A549 (cell line): ENCODE measurements at regions not wholly inside any gene's neighbourhood (a gene's known extent, or its start where the extent isn't known, plus 50 kb on each side); places are given as distances from the start of the nearest gene placed in this dataset.
"Not testable (repeated sequence)": the region's sequence is repeated elsewhere in the genome, so short reads cannot be mapped to it uniquely, and the experiment has no call there.

Experiments used
- ATAC-seq, 2 experiments: fragments of 200-7000 bp in 1 of 2; fragments of >200 bp in 1 of 2; cut with Nextera tagmentation in 1 of 2; cut with Tn5 transposase in 1 of 2; 3 replicates each; pipeline versions ENCODE4 v1.8.0 to v1.9.1; 2018 to 2020; ENCODE audit warnings: mild to moderate bottlenecking in 1 of 2, moderate library complexity in 1 of 2
- CTCF ChIA-PET: fragments of 300-600 bp; sonication (Branson Sonifier 250); formaldehyde crosslinking; extraction: SDS; loops from one replicate; lab custom pipeline; 2021; ENCODE audit warnings: antibody characterized with exemption, inconsistent platforms; lab: Yijun Ruan, JAX
- POLR2A ChIA-PET: fragments of 350-600 bp; formaldehyde crosslinking; extraction: SDS; loops from one replicate; lab custom pipeline; 2021; ENCODE audit warnings: antibody characterized with exemption, inconsistent platforms; lab: Yijun Ruan, JAX
- DNase-seq, 2 experiments: peaks; one replicate each; pipeline versions ENCODE4 v3.0.0 to v3.0.0-alpha.2; 2011 to 2016; ENCODE audit warnings: low read depth in 1 of 2, low spot score in 1 of 2
- FAIRE-seq: peaks from 2 replicates; lab custom pipeline; 2011; peaks lifted over from hg19 to GRCh38; lab: Jason Lieb, UNC
- H3K27ac ChIP-seq, 2 experiments: fragments of >200 bp; sonication (Bioruptor Twin); formaldehyde crosslinking; 3 replicates each; pipeline ENCODE4 v1.5.1; 2016 to 2017
- H3K4me1 ChIP-seq: fragments of >200 bp; sonication (Bioruptor Twin); formaldehyde crosslinking; 3 replicates; pipeline ENCODE4 v1.6.1; 2016
- H3K4me2 ChIP-seq: fragments of >200 bp; sonication (Bioruptor Twin); formaldehyde crosslinking; 3 replicates; pipeline ENCODE4 v1.6.1; 2016
- H3K4me3 ChIP-seq: fragments of >200 bp; sonication (Bioruptor Twin); formaldehyde crosslinking; 3 replicates; pipeline ENCODE4 v1.5.1; 2016
- H3K9me3 ChIP-seq: fragments of >200 bp; sonication (Bioruptor Twin); formaldehyde crosslinking; 3 replicates; pipeline ENCODE4 v1.6.1; 2016
- CBX8 ChIP-seq: fragments of 200-600 bp; sonication (generic); IDR thresholded peaks from 2 replicates; pipeline ENCODE4 v1.6.1; 2016
- CEBPB ChIP-seq, 2 experiments: fragments of >200 bp in 1 of 2; sonication (Bioruptor Twin) in 1 of 2; formaldehyde crosslinking in 1 of 2; IDR thresholded peaks; 2 replicates each; pipeline ENCODE4 v1.6.1; 2012 to 2016
- EHF ChIP-seq: fragments of 250-450 bp; sonication (Bioruptor Pico); IDR thresholded peaks from 2 replicates; pipeline ENCODE4 v1.5.0; 2020; ENCODE audit warnings: mild to moderate bottlenecking
- FOSB ChIP-seq: fragments of 250-450 bp; sonication (Bioruptor Pico); IDR thresholded peaks from 2 replicates; pipeline ENCODE4 v1.5.0; 2020; ENCODE audit warnings: mild to moderate bottlenecking, moderate library complexity
- HOXB5 ChIP-seq: fragments of 250-450 bp; sonication (Bioruptor Pico); IDR thresholded peaks from 2 replicates; pipeline ENCODE4 v1.5.0; 2020; ENCODE audit warnings: mild to moderate bottlenecking, moderate library complexity
- JUN ChIP-seq, 2 experiments: fragments of >200 bp; sonication (Bioruptor Twin); formaldehyde crosslinking; IDR thresholded peaks; 2 replicates in 1 of 2; 3 replicates in 1 of 2; pipeline ENCODE4 v1.6.1; 2016 to 2017
- JUNB ChIP-seq: fragments of >200 bp; sonication (Bioruptor Twin); formaldehyde crosslinking; IDR thresholded peaks from 2 replicates; pipeline ENCODE4 v1.6.1; 2016
- MAZ ChIP-seq: fragments of 150-350 bp; IDR thresholded peaks from 2 replicates; pipeline ENCODE4 v1.6.1; 2014; ENCODE audit warnings: antibody characterized with exemption, low read depth, low read length, borderline replicate concordance
- NFE2L2 ChIP-seq: fragments of 150-350 bp; conservative IDR thresholded peaks from 2 replicates; pipeline ENCODE4 v1.6.1; 2014; ENCODE audit warnings: low read length
- NR3C1 ChIP-seq: fragments of >200 bp; sonication (Bioruptor Twin); formaldehyde crosslinking; IDR thresholded peaks from 3 replicates; pipeline ENCODE4 v1.6.1; 2017
- POLR2AphosphoS2 ChIP-seq: conservative IDR thresholded peaks from 2 replicates; pipeline ENCODE4 v1.6.1; 2012; ENCODE audit warnings: low read length, improper control_type of control experiment, inconsistent platforms
- RAD21 ChIP-seq, 2 experiments: fragments of >200 bp in 1 of 2; sonication (Bioruptor Twin) in 1 of 2; formaldehyde crosslinking in 1 of 2; IDR thresholded peaks in 1 of 2; conservative IDR thresholded peaks in 1 of 2; 2 replicates in 1 of 2; 3 replicates in 1 of 2; pipeline ENCODE4 v1.6.1; 2012 to 2018; ENCODE audit warnings: inconsistent platforms in 1 of 2
- RFX5 ChIP-seq: fragments of 450-650 bp; IDR thresholded peaks from 2 replicates; pipeline ENCODE4 v1.7.1; 2014; ENCODE audit warnings: antibody characterized with exemption, mild to moderate bottlenecking, moderate library complexity
- RNF2 ChIP-seq: fragments of 200-600 bp; sonication (generic); IDR thresholded peaks from 2 replicates; pipeline ENCODE4 v1.6.1; 2016; ENCODE audit warnings: low read depth, mild to moderate bottlenecking, antibody characterized with exemption, moderate library complexity, borderline replicate concordance
- SREBF2 ChIP-seq: fragments of 450-650 bp; IDR thresholded peaks from 2 replicates; pipeline ENCODE4 v1.6.1; 2014; ENCODE audit warnings: mild to moderate bottlenecking, moderate library complexity
- TFCP2L1 ChIP-seq: fragments of 250-450 bp; sonication (Bioruptor Pico); IDR thresholded peaks from 2 replicates; pipeline ENCODE4 v1.5.0; 2021; ENCODE audit warnings: mild to moderate bottlenecking
- TP53 ChIP-seq: fragments of 250-450 bp; sonication (Bioruptor Pico); IDR thresholded peaks from 2 replicates; pipeline ENCODE4 v1.5.0; 2021; ENCODE audit warnings: mild to moderate bottlenecking, moderate library complexity
- ZFP36 ChIP-seq: fragments of 450-650 bp; IDR thresholded peaks from 2 replicates; pipeline ENCODE4 v1.6.1; 2014; ENCODE audit warnings: borderline replicate concordance; ENCODE audit not compliant: partially characterized antibody
- WGBS: methylation state at CpG from one replicate; pipeline ENCODE4 v1.1.6; 2017; ENCODE audit errors: missing lambda C conversion rate; 5-methylcytosine and 5-hydroxymethylcytosine counted together
- TF ChIP-seq, protein P1 (sequence below): IDR thresholded peaks from 2 replicates; pipeline ENCODE4 v1.6.1; 2012
- TF ChIP-seq, protein P2 (sequence below): fragments of >200 bp; sonication (Bioruptor Twin); formaldehyde crosslinking; IDR thresholded peaks from 3 replicates; pipeline ENCODE4 v1.6.1; 2016
- TF ChIP-seq, protein P3 (sequence below): fragments of 200-600 bp; sonication (generic); IDR thresholded peaks from 2 replicates; pipeline ENCODE4 v1.6.1; 2016; ENCODE audit warnings: antibody characterized with exemption, mild to moderate bottlenecking, moderate library complexity

DNA sequence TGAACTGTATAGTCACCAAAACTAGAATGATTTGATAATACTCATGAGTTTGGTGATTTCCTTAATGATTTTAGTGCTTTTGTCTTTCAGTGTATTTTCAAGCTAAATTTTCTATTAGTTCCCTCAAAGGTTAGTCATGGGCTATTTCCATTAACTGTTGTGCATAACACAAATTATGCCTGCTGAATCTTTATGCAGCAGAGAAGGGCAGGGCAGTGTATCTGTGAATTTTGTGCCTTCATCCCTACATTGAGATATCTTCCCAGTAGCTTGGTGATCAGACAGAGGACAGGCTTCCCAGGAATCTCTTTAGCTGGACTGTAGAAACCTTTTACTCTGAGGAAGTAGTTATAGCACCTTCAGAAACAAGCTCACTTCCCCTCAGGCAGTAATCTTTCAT, 1036.9 kb downstream of the EFNA5 start (continued):
- TF ChIP-seq RFX5, result no peak
- TF ChIP-seq SREBF2, result no peak
- no peak for TF ChIP-seq RNF2
- TF ChIP-seq MAZ, result no peak

DNA sequence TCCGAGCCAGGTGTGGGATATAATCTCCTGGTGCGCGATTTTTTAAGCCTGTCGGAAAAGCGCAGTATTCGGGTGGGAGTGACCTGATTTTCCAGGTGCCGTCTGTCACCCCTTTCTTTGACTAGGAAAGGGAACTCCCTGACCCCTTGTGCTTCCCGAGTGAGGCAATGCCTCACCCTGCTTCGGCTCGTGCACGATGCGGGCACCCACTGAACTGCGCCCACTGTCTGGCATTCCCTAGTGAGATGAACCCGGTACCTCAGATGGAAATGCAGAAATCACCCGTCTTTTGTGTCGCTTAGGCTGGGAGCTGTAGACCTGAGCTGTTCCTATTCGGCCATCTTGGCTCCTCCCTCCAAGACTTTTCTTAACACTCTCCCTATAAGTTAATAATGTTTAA, 1042.3 kb downstream of the EFNA5 start:
- CTCF ChIA-PET, H3K4me2 ChIP-seq, H3K4me1 ChIP-seq, H3K4me3 ChIP-seq, H3K27ac ChIP-seq, POLR2A ChIA-PET, FAIRE-seq, DNase-seq, ATAC-seq, H3K9me3 ChIP-seq: not testable (repeated sequence)
- 86% methylated on average over 17 of the region's 17 CpGs for WGBS

DNA sequence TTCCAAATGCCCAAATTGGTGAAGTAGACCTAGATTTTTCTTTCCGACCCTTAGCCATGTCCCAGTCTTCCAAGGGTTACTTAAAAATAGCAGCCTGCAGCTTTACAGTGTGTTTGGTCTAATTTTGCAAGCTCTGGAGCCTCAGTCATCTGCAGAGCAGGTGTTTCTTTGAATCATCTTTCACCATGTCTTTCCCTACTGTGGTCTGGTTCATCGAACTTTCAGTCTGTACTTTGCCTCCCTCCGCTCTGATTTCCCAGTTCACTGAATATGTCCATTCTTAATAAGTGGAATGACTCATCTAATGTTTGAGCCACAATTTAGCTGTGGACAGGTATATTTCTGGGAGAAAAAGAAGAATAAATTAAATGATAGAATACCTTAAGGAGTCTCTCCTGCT, 1060.7 kb downstream of the EFNA5 start:
- ATAC-seq, result no peak
- 66% methylated on average over 3 of the region's 3 CpGs for WGBS
- Histone ChIP-seq H3K4me1 (no peaks in the 10 kb centered on the region), H3K27ac (no peak overlapping the region), H3K4me3 (no peak overlapping the region), H3K4me2 (no peak overlapping the region), H3K9me3 (no peaks in the 10 kb centered on the region)
- POLR2A ChIA-PET, result no interaction called here
- TF ChIP-seq CEBPB (IDR thresholded peaks at IDR 0.05), result no peak
- no peak for TF ChIP-seq NFE2L2
- TF ChIP-seq CBX8, result no peak
- DNase-seq, result no peak
- CTCF ChIA-PET, result no interaction called here
- FAIRE-seq, result no peak

DNA sequence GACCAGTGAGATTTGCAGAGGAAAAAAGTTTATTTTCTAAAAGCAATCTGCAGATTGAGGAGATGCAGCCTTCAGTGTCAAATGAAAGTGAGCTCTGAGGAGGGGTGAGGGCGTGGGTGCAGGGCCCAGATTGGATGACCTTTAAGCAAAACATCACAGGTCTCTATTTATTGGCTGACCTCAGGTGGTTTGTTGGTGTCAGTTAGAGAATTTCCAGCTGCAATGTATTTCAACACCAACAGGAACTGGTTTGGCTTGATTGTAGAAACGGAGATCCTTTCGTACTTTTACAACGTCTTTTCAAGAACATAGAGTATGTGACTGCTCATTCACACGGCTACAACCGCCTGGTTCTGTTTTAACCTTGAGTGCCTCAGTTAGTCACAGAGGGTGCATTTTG, 1069.1 kb downstream of the EFNA5 start:
- ChIA-PET POLR2A (no interaction called here), CTCF (no interaction called here)
- FAIRE-seq (no peak), ATAC-seq (no peak), DNase-seq (no peak)
- TF ChIP-seq ZFP36 (no peak), JUN (IDR thresholded peaks at IDR 0.05) (no peak), CEBPB (IDR thresholded peaks at IDR 0.05) (no peak), EHF (CRISPR knock-in tag) (no peak), RAD21 (conservative IDR thresholded peaks at IDR 0.05 in 1 of 2, IDR thresholded peaks at IDR 0.05 in 1 of 2) (no peak), TP53 (CRISPR knock-in tag) (no peak), TFCP2L1 (no peak), POLR2AphosphoS2 (no peak), NR3C1 (no peak), JUNB (no peak), HOXB5 (CRISPR knock-in tag) (no peak), FOSB (no peak)
- TF ChIP-seq, protein P1, sequence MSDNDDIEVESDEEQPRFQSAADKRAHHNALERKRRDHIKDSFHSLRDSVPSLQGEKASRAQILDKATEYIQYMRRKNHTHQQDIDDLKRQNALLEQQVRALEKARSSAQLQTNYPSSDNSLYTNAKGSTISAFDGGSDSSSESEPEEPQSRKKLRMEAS, result no peak
- TF ChIP-seq, protein P2, sequence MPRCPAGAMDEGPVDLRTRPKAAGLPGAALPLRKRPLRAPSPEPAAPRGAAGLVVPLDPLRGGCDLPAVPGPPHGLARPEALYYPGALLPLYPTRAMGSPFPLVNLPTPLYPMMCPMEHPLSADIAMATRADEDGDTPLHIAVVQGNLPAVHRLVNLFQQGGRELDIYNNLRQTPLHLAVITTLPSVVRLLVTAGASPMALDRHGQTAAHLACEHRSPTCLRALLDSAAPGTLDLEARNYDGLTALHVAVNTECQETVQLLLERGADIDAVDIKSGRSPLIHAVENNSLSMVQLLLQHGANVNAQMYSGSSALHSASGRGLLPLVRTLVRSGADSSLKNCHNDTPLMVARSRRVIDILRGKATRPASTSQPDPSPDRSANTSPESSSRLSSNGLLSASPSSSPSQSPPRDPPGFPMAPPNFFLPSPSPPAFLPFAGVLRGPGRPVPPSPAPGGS, result no peak
- TF ChIP-seq, protein P3, sequence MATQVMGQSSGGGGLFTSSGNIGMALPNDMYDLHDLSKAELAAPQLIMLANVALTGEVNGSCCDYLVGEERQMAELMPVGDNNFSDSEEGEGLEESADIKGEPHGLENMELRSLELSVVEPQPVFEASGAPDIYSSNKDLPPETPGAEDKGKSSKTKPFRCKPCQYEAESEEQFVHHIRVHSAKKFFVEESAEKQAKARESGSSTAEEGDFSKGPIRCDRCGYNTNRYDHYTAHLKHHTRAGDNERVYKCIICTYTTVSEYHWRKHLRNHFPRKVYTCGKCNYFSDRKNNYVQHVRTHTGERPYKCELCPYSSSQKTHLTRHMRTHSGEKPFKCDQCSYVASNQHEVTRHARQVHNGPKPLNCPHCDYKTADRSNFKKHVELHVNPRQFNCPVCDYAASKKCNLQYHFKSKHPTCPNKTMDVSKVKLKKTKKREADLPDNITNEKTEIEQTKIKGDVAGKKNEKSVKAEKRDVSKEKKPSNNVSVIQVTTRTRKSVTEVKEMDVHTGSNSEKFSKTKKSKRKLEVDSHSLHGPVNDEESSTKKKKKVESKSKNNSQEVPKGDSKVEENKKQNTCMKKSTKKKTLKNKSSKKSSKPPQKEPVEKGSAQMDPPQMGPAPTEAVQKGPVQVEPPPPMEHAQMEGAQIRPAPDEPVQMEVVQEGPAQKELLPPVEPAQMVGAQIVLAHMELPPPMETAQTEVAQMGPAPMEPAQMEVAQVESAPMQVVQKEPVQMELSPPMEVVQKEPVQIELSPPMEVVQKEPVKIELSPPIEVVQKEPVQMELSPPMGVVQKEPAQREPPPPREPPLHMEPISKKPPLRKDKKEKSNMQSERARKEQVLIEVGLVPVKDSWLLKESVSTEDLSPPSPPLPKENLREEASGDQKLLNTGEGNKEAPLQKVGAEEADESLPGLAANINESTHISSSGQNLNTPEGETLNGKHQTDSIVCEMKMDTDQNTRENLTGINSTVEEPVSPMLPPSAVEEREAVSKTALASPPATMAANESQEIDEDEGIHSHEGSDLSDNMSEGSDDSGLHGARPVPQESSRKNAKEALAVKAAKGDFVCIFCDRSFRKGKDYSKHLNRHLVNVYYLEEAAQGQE, result no peak
- WGBS, result 82% methylated on average over 6 of the region's 6 CpGs
- no peak overlapping the region for H3K4me3 ChIP-seq
- H3K27ac ChIP-seq, result no peak overlapping the region
- H3K4me1 ChIP-seq, result no peaks in the 10 kb centered on the region
- H3K9me3 ChIP-seq, result no peaks in the 10 kb centered on the region
- H3K4me2 ChIP-seq, result no peak overlapping the region
